Adrenal gland (tissue), 9 donors: ENCODE measurements at regions not wholly inside any gene's neighbourhood (a gene's known extent, or its start where the extent isn't known, plus 50 kb on each side); places are given as distances from the start of the nearest gene placed in this dataset.

Source experiments
- DNase-seq, 7 donors: peaks; one replicate each; pipeline ENCODE4 v3.0.0-alpha.2; 2019 to 2020
- H3K27ac ChIP-seq, 5 donors: fragments of 200-600 bp; sonication (generic) in 4 of 5; 1 replicate in 3 of 5; 2 replicates in 2 of 5; pipeline versions ENCODE4 v1.5.1 to v1.8.0; 2016 to 2020; ENCODE audit warnings: mild to moderate bottlenecking in 1 of 5
- H3K27me3 ChIP-seq: fragments of 200-600 bp; 2 replicates; pipeline ENCODE4 v1.8.0; 2021
- H3K36me3 ChIP-seq, 2 donors: fragments of 200-600 bp; replicated peaks in 1 of 2; 1 replicate in 1 of 2; 2 replicates in 1 of 2; pipeline versions ENCODE4 v1.5.1 to v1.8.0; 2018 to 2022
- H3K4me1 ChIP-seq, 2 donors: fragments of 200-600 bp; replicated peaks in 1 of 2; 1 replicate in 1 of 2; 2 replicates in 1 of 2; pipeline versions ENCODE4 v1.5.1 to v1.8.0; 2018 to 2021
- H3K4me3 ChIP-seq, 4 donors: fragments of 200-600 bp; sonication (generic) in 3 of 4; one replicate each; pipeline ENCODE4 v1.5.1; 2016 to 2018
- H3K9me3 ChIP-seq, 3 donors: fragments of 200-600 bp; sonication (generic) in 1 of 3; replicated peaks in 1 of 3; 1 replicate in 2 of 3; 2 replicates in 1 of 3; pipeline versions ENCODE4 v1.5.1 to v1.8.0; 2016 to 2021
- CTCF ChIP-seq, 6 experiments: fragments of 450-650 bp in 4 of 6; fragments of 200-600 bp in 2 of 6; sonication (generic) in 1 of 6; IDR thresholded peaks; 1 replicate in 5 of 6; 2 replicates in 1 of 6; pipeline versions ENCODE4 v1.5.1 to v1.8.0; 2016 to 2021; ENCODE audit warnings: antibody characterized with exemption in 6 of 6, mild to moderate bottlenecking in 2 of 6, moderate library complexity in 1 of 6
- POLR2A ChIP-seq, 2 donors: fragments of 450-650 bp; IDR thresholded peaks; one replicate each; pipeline ENCODE4 v1.6.1; 2017; ENCODE audit warnings: antibody characterized with exemption in 2 of 2, mild to moderate bottlenecking in 2 of 2, moderate library complexity in 1 of 2
- WGBS, 4 donors: extraction: QIAGEN DNeasy Blood & Tissue Kit in 2 of 4; methylation state at CpG; one replicate each; pipeline versions ENCODE4 v1.1.5 to v1.1.7; 2013 to 2017; 5-methylcytosine and 5-hydroxymethylcytosine counted together
- intact Hi-C, 2 donors: fragments of 100-400 bp; cut with DNase I; formaldehyde crosslinking; loops; one replicate each; pipeline versions ENCODE4 v1.14.1 to v1.15.0; 2022 to 2023
- donor health status: healthy with polysubstance abuse.
- donor health status: Bipolar disorder and iron deficiency.
- donor health status: DM: yes; HTN: yes; CAD: no.
- donor health status: DM: no; HTN: no; CAD: no.
- donor health status: DM: no; HTN: no; CAD: no.

- H3K4me1 ChIP-seq, result peaks cover 8 to 20% of the 10 kb centered on the region in 2 donors
- H3K27me3 ChIP-seq, result no peaks in the 10 kb centered on the region
- intact Hi-C loops, result no loop called here
- no peak overlapping the region for H3K4me3 ChIP-seq
- no peak for TF ChIP-seq POLR2A (IDR thresholded peaks at IDR 0.05)
- TF ChIP-seq CTCF (IDR thresholded peaks at IDR 0.05), result no peak
- WGBS, 4 donors, result 92 to 96% (median 93%) methylated on average over 7 of the region's 7 CpGs
- no peaks in the 10 kb centered on the region for H3K36me3 ChIP-seq
- no peak overlapping the region for H3K27ac ChIP-seq
- no peaks in the 10 kb centered on the region for H3K9me3 ChIP-seq
- DNase-seq, result no peak
Observed at GRCh38 chr2:12881952-12882351, 165.2 kb downstream of the TRIB2 start.

- intact Hi-C loops, result no loop called here
Observed at GRCh38 chr2:12882393-12882792, 165.7 kb downstream of the TRIB2 start.

GRCh38 chr2:12883906-12884305, 167.2 kb downstream of the TRIB2 start:
- H3K27ac ChIP-seq, result peak overlapping the region in 3 of 5 donors; percentile 27 to 63 (median 44)
- H3K9me3 ChIP-seq, result no peaks in the 10 kb centered on the region
- 68 to 84% (median 74%) methylated on average over 2 of the region's 2 CpGs for WGBS, 4 donors
- intact Hi-C loops, result no loop called here
- no peaks in the 10 kb centered on the region for H3K27me3 ChIP-seq
- peak in 1 of 7 donors; percentile 10 for DNase-seq
- TF ChIP-seq POLR2A (IDR thresholded peaks at IDR 0.05) (no peak), CTCF (IDR thresholded peaks at IDR 0.05) (no peak)
- no peak overlapping the region for H3K4me3 ChIP-seq
- H3K4me1 ChIP-seq, result peaks cover 8 to 20% of the 10 kb centered on the region in 2 donors
- H3K36me3 ChIP-seq, result no peaks in the 10 kb centered on the region

More at GRCh38 chr2:12882393-12882792, 165.7 kb downstream of the TRIB2 start:
- no peaks in the 10 kb centered on the region for H3K9me3 ChIP-seq
- no peak overlapping the region for H3K4me3 ChIP-seq
- peaks cover 8 to 20% of the 10 kb centered on the region in 2 donors for H3K4me1 ChIP-seq
- H3K36me3 ChIP-seq, result no peaks in the 10 kb centered on the region
- H3K27ac ChIP-seq, result no peak overlapping the region
- H3K27me3 ChIP-seq, result no peaks in the 10 kb centered on the region
- TF ChIP-seq POLR2A (IDR thresholded peaks at IDR 0.05), result no peak
- no peak for TF ChIP-seq CTCF (IDR thresholded peaks at IDR 0.05)
- WGBS, 4 donors, result 50 to 68% (median 55%) methylated on average over 2 of the region's 2 CpGs
- no peak for DNase-seq

- Histone ChIP-seq H3K4me1 (peaks cover 8 to 20% of the 10 kb centered on the region in 2 donors), H3K27me3 (no peaks in the 10 kb centered on the region), H3K27ac (peak overlapping the region in 4 of 5 donors; percentile 10 to 63 (median 36)), H3K36me3 (no peaks in the 10 kb centered on the region), H3K9me3 (no peaks in the 10 kb centered on the region), H3K4me3 (no peak overlapping the region)
- 18 to 31% (median 27%) methylated on average over 7 of the region's 7 CpGs for WGBS, 4 donors
- intact Hi-C loops, result no loop called here
- TF ChIP-seq CTCF (IDR thresholded peaks at IDR 0.05), result no peak
- TF ChIP-seq POLR2A (IDR thresholded peaks at IDR 0.05), result no peak
- peak; percentile 32 to 86 (median 77) for DNase-seq
Observed at GRCh38 chr2:12884713-12885282, 168.1 kb downstream of the TRIB2 start.
